ENCODE measurements at regions not wholly inside any gene's neighbourhood (a gene's known extent, or its start where the extent isn't known, plus 50 kb on each side); places are given as distances from the start of the nearest gene placed in this dataset.

DNA sequence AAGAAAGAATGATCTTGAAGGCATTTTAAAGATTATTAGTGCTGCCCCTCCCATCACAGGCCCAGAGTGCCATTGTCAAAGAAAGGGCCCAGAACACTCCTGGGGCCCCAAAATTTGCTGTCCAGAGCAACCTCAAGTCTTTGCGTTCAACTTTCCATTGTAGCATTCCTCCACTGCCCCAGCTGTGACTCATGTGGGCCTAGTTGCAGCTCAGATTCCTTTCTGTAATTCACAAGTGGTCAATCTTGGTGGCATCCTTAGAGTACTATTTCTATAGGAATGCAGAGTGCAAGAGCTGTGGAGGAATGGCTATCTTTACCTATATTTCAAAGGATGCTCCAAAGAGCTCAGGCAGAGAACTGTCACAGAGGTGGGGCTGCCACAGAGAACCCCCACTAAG is 1500.8 kb upstream of the IGFBP7 start:
- H3K27ac ChIP-seq = no peak overlapping the region
- H3K4me3 ChIP-seq = no peak overlapping the region
- no peaks in the 10 kb centered on the region for H3K27me3 ChIP-seq
- intact Hi-C loops (cut with DNase I; ENCODE audit: low total_unique reads) = no loop called here
- no peaks in the 10 kb centered on the region for H3K36me3 ChIP-seq
- no peaks in the 10 kb centered on the region for H3K4me1 ChIP-seq
- TF ChIP-seq POLR2A (IDR thresholded peaks at IDR 0.05) (no peak), CTCF (IDR thresholded peaks at IDR 0.05) (no peak), POLR2AphosphoS5 (IDR thresholded peaks at IDR 0.05) (no peak)
- DNase-seq (ENCODE audit: low spot score in 2 of 2) = no peak
- no peaks in the 10 kb centered on the region for H3K9me3 ChIP-seq

DNA sequence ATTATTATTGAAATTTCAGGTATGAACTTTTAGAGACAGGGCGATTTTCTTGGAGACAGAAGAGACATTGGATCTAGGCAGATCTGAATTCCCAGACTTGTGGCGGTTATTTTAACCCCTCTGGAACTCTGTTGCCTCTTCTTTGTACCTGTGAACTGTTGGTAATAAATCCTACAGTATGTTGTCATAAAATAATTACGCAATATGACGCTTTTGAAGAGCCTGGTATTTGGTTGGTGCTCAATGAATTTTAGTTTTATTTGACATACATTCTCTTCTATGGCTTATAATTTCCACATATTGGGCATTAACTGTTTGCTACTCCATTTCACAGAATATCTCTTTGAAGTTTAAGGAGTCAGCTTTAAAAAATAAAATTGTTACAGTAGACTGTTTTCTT is 1496.1 kb upstream of the IGFBP7 start:
- Histone ChIP-seq H3K27ac (no peak overlapping the region), H3K9me3 (no peaks in the 10 kb centered on the region), H3K27me3 (no peaks in the 10 kb centered on the region), H3K4me1 (no peaks in the 10 kb centered on the region), H3K4me3 (no peak overlapping the region), H3K36me3 (no peaks in the 10 kb centered on the region)
- DNase-seq (ENCODE audit: low spot score in 2 of 2) = no peak
- TF ChIP-seq POLR2A (IDR thresholded peaks at IDR 0.05) (no peak), CTCF (IDR thresholded peaks at IDR 0.05) (no peak), POLR2AphosphoS5 (IDR thresholded peaks at IDR 0.05) (no peak)
- intact Hi-C loops (cut with DNase I; ENCODE audit: low total_unique reads) = no loop called here

DNA sequence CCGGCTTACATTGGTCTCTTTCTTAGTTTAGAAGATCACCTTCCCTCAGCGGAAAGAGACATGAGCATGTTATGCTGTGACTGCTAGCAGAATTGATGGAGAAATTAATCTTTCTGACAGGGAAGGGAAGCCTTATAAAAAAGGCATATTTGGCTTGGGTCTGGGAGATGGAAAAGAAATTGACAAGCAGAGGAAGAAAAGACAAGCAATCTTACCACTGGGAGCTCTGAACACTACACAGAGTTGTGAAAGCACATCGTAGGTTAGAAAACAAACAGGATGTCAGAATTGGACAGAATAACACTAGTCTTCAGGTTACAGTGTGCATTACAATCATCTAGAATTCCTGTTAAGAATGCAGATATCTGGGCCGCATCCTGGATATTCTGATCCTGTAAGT is 1493.8 kb upstream of the IGFBP7 start:
- no peak overlapping the region for H3K4me3 ChIP-seq
- no peak for DNase-seq (ENCODE audit: low spot score in 2 of 2)
- H3K27me3 ChIP-seq = no peaks in the 10 kb centered on the region
- TF ChIP-seq POLR2AphosphoS5 (IDR thresholded peaks at IDR 0.05) (no peak), CTCF (IDR thresholded peaks at IDR 0.05) (no peak), POLR2A (IDR thresholded peaks at IDR 0.05) (no peak)
- intact Hi-C loops (cut with DNase I; ENCODE audit: low total_unique reads) = no loop called here
- H3K27ac ChIP-seq = no peak overlapping the region
- no peaks in the 10 kb centered on the region for H3K4me1 ChIP-seq
- no peaks in the 10 kb centered on the region for H3K36me3 ChIP-seq
- no peaks in the 10 kb centered on the region for H3K9me3 ChIP-seq

- no peaks in the 10 kb centered on the region for H3K36me3 ChIP-seq
- H3K9me3 ChIP-seq = no peaks in the 10 kb centered on the region
- H3K27ac ChIP-seq = no peak overlapping the region
- H3K4me3 ChIP-seq = no peak overlapping the region
- intact Hi-C loops (cut with DNase I; ENCODE audit: low total_unique reads) = no loop called here
- TF ChIP-seq CTCF (IDR thresholded peaks at IDR 0.05) = no peak
- TF ChIP-seq POLR2A (IDR thresholded peaks at IDR 0.05) = no peak
- no peak for TF ChIP-seq POLR2AphosphoS5 (IDR thresholded peaks at IDR 0.05)
- DNase-seq (ENCODE audit: low spot score in 2 of 2) = no peak
- H3K4me1 ChIP-seq = no peaks in the 10 kb centered on the region
- no peaks in the 10 kb centered on the region for H3K27me3 ChIP-seq
These were observed 1492.7 kb upstream of the IGFBP7 start for GRCh38 chr4:58602731-58603359.

GRCh38 chr4:58602022-58602421 is 1491.8 kb upstream of the IGFBP7 start:
- Histone ChIP-seq H3K36me3 (no peaks in the 10 kb centered on the region), H3K27ac (no peak overlapping the region), H3K4me3 (no peak overlapping the region), H3K9me3 (no peaks in the 10 kb centered on the region), H3K27me3 (no peaks in the 10 kb centered on the region), H3K4me1 (no peaks in the 10 kb centered on the region)
- intact Hi-C loops (cut with DNase I; ENCODE audit: low total_unique reads) = no loop called here
- no peak for DNase-seq (ENCODE audit: low spot score in 2 of 2)
- TF ChIP-seq POLR2AphosphoS5 (IDR thresholded peaks at IDR 0.05) (no peak), POLR2A (IDR thresholded peaks at IDR 0.05) (no peak), CTCF (IDR thresholded peaks at IDR 0.05) (no peak)
